GM23338 (cell line): ENCODE measurements at regions not wholly inside any gene's neighbourhood (a gene's known extent, or its start where the extent isn't known, plus 50 kb on each side); places are given as distances from the start of the nearest gene placed in this dataset.
A peak's percentile ranks its signal among the peaks of the same experiment; 100 is the strongest.

Experiments used
- ATAC-seq: fragments of 200-7000 bp; cut with Tn5 transposase; 3 replicates; pipeline ENCODE4 v1.9.1; 2020
- DNase-seq: peaks from one replicate; pipeline ENCODE4 v3.0.0-alpha.2; 2015; ENCODE audit warnings: low spot score
- H2AFZ ChIP-seq: fragments of 200-600 bp; sonication (generic); 2 replicates; pipeline ENCODE4 v1.8.0; 2016; ENCODE audit warnings: antibody characterized with exemption, mild to moderate bottlenecking, moderate library complexity
- H3F3A ChIP-seq: fragments of 200-600 bp; sonication (generic); replicated peaks from 2 replicates; pipeline ENCODE4 v1.8.0; 2017; ENCODE audit warnings: antibody characterized with exemption, mixed run types, low read depth
- H3K27ac ChIP-seq: fragments of 200-600 bp; sonication (generic); 2 replicates; pipeline ENCODE4 v1.6.1; 2016; ENCODE audit warnings: low read depth
- H3K27me3 ChIP-seq: fragments of 200-600 bp; sonication (generic); 2 replicates; pipeline ENCODE4 v1.8.0; 2016; ENCODE audit warnings: mild to moderate bottlenecking, mixed run types, moderate library complexity; ENCODE audit not compliant: insufficient read depth
- H3K36me3 ChIP-seq: fragments of 200-600 bp; sonication (generic); 2 replicates; pipeline ENCODE4 v1.8.0; 2016; ENCODE audit warnings: mild to moderate bottlenecking; ENCODE audit not compliant: insufficient read depth
- H3K4me1 ChIP-seq: fragments of 200-600 bp; sonication (generic); 2 replicates; pipeline ENCODE4 v1.8.0; 2016; ENCODE audit warnings: mild to moderate bottlenecking, moderate library complexity; ENCODE audit not compliant: insufficient read depth
- H3K4me2 ChIP-seq: fragments of 200-600 bp; sonication (generic); 2 replicates; pipeline ENCODE4 v1.7.1; 2017; ENCODE audit warnings: mixed run types
- H3K4me3 ChIP-seq: fragments of 200-600 bp; sonication (generic); 2 replicates; pipeline ENCODE4 v1.6.1; 2016; ENCODE audit warnings: mixed run types
- H3K79me2 ChIP-seq: fragments of 200-600 bp; sonication (generic); replicated peaks from 2 replicates; pipeline ENCODE4 v1.8.0; 2017; ENCODE audit warnings: mild to moderate bottlenecking; ENCODE audit not compliant: insufficient read depth
- H3K9me2 ChIP-seq: fragments of 200-600 bp; sonication (generic); 2 replicates; pipeline ENCODE4 v1.8.0; 2017; ENCODE audit not compliant: insufficient read depth
- H4K20me1 ChIP-seq: fragments of 200-600 bp; sonication (generic); replicated peaks from 2 replicates; pipeline ENCODE4 v1.8.0; 2017; ENCODE audit warnings: mild to moderate bottlenecking; ENCODE audit not compliant: insufficient read depth
- H3K27ac Mint-ChIP-seq: 2 replicates; pipeline ENCODE4 v1.8.0; 2020; ENCODE audit warnings: inconsistent platforms, mild to moderate bottlenecking, moderate library complexity, mixed read lengths
- H3K27me3 Mint-ChIP-seq: 3 replicates; pipeline ENCODE4 v1.8.0; 2022; ENCODE audit warnings: low read depth, mild to moderate bottlenecking, moderate library complexity, mixed read lengths, inconsistent platforms; ENCODE audit not compliant: insufficient read depth, poor library complexity
- H3K36me3 Mint-ChIP-seq: 3 replicates; pipeline ENCODE4 v1.8.0; 2021; ENCODE audit warnings: low read depth, mild to moderate bottlenecking, inconsistent platforms, moderate library complexity, mixed read lengths
- H3K4me1 Mint-ChIP-seq: 3 replicates; pipeline ENCODE4 v1.8.0; 2020; ENCODE audit warnings: mild to moderate bottlenecking, inconsistent platforms, mixed read lengths
- H3K4me3 Mint-ChIP-seq: 3 replicates; pipeline ENCODE4 v1.8.0; 2021; ENCODE audit warnings: moderate library complexity, mild to moderate bottlenecking, inconsistent platforms, mixed read lengths
- H3K9me3 Mint-ChIP-seq: 3 replicates; pipeline ENCODE4 v1.8.0; 2020; ENCODE audit warnings: moderate library complexity, mild to moderate bottlenecking, inconsistent platforms, mixed read lengths
- EZH2 ChIP-seq: fragments of 200-600 bp; sonication (generic); IDR thresholded peaks from one replicate; pipeline ENCODE4 v1.8.0; 2017; ENCODE audit warnings: antibody characterized with exemption, mild to moderate bottlenecking, low read depth; ENCODE audit not compliant: unreplicated experiment
- NANOG ChIP-seq: IDR thresholded peaks from 2 replicates; pipeline ENCODE4 v1.6.1; 2016; ENCODE audit warnings: antibody characterized with exemption, borderline replicate concordance
- POLR2AphosphoS5 ChIP-seq: IDR thresholded peaks from 2 replicates; pipeline ENCODE4 v1.6.1; 2016; ENCODE audit warnings: antibody characterized with exemption, low read depth
- REST ChIP-seq: IDR thresholded peaks from one replicate; pipeline ENCODE4 v1.6.1; 2018; ENCODE audit warnings: antibody characterized with exemption; ENCODE audit not compliant: unreplicated experiment
- ZNF331 ChIP-seq: fragments of 250-450 bp; sonication (Bioruptor Pico); IDR thresholded peaks from 2 replicates; pipeline ENCODE4 v1.5.0; 2020; ENCODE audit warnings: low read depth, mild to moderate bottlenecking, moderate library complexity
- TF ChIP-seq, protein P1 (sequence below), 2 experiments: fragments of 200-600 bp in 1 of 2; sonication (generic) in 1 of 2; conservative IDR thresholded peaks; 2 replicates each; pipeline versions ENCODE4 v1.5.1 to v1.6.1; 2016 to 2017; ENCODE audit warnings: antibody characterized with exemption in 2 of 2, low read depth in 2 of 2, mild to moderate bottlenecking in 2 of 2, moderate library complexity in 1 of 2
- TF ChIP-seq, protein P2 (sequence below): IDR thresholded peaks from 2 replicates; pipeline ENCODE4 v1.6.1; 2016; ENCODE audit warnings: antibody characterized with exemption
- TF ChIP-seq, protein P3 (sequence below): fragments of 250-450 bp; sonication (Bioruptor Pico); IDR thresholded peaks from 2 replicates; pipeline ENCODE4 v1.5.0; 2020; ENCODE audit warnings: mild to moderate bottlenecking, moderate library complexity

DNA sequence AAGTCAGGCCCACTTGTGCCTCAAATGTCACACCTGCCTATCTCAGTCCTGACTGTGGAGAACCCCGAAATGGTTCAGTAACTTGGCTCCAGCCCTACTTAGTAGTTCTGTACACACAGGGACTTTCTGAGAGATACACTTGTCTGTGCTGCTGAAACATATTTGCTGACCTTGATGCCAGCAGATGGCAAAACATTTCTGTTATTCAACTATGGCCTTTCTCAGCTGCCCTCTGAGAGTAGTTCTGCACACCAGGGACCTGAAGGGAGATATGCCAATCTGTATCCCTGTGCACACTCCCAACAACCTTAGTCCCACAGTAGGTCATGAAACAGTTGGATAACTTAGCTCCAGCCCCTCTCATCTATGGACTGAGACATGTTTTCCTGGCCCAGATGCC is 1651.5 kb downstream of the LRRC4C start (continued):
- TF ChIP-seq, protein P1, sequence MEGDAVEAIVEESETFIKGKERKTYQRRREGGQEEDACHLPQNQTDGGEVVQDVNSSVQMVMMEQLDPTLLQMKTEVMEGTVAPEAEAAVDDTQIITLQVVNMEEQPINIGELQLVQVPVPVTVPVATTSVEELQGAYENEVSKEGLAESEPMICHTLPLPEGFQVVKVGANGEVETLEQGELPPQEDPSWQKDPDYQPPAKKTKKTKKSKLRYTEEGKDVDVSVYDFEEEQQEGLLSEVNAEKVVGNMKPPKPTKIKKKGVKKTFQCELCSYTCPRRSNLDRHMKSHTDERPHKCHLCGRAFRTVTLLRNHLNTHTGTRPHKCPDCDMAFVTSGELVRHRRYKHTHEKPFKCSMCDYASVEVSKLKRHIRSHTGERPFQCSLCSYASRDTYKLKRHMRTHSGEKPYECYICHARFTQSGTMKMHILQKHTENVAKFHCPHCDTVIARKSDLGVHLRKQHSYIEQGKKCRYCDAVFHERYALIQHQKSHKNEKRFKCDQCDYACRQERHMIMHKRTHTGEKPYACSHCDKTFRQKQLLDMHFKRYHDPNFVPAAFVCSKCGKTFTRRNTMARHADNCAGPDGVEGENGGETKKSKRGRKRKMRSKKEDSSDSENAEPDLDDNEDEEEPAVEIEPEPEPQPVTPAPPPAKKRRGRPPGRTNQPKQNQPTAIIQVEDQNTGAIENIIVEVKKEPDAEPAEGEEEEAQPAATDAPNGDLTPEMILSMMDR (conservative IDR thresholded peaks at IDR 0.05; ENCODE audit: low read depth in 2 of 2): no peak
- no peak for TF ChIP-seq NANOG
- TF ChIP-seq, protein P2, sequence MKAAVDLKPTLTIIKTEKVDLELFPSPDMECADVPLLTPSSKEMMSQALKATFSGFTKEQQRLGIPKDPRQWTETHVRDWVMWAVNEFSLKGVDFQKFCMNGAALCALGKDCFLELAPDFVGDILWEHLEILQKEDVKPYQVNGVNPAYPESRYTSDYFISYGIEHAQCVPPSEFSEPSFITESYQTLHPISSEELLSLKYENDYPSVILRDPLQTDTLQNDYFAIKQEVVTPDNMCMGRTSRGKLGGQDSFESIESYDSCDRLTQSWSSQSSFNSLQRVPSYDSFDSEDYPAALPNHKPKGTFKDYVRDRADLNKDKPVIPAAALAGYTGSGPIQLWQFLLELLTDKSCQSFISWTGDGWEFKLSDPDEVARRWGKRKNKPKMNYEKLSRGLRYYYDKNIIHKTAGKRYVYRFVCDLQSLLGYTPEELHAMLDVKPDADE: no peak
- TF ChIP-seq REST: no peak

GRCh38 chr11:39806652-39807051 is 1652.8 kb downstream of the LRRC4C start:
- H3K79me2 ChIP-seq: no peaks in the 10 kb centered on the region
- DNase-seq (peak; percentile 1), ATAC-seq (no peak)
- H4K20me1 ChIP-seq: no peaks in the 10 kb centered on the region
- Mint-ChIP-seq H3K4me1 (peaks cover 2% of the 10 kb centered on the region; the same call in 1 of the 3 replicates), H3K27ac (no peak overlapping the region), H3K9me3 (peaks cover 6% of the 10 kb centered on the region), H3K36me3 (no peaks in the 10 kb centered on the region; the same call in 2 of the 3 replicates), H3K4me3 (no peak overlapping the region), H3K27me3 (peaks cover 2% of the 10 kb centered on the region)
- H3K27ac ChIP-seq: no peak overlapping the region
- no peaks in the 10 kb centered on the region for H3K4me1 ChIP-seq
- H2AFZ ChIP-seq: no peak overlapping the region
- H3F3A ChIP-seq: no peaks in the 10 kb centered on the region
- H3K9me2 ChIP-seq: no peaks in the 10 kb centered on the region
- no peaks in the 10 kb centered on the region for H3K36me3 ChIP-seq
- no peak overlapping the region for H3K4me2 ChIP-seq
- H3K27me3 ChIP-seq: no peaks in the 10 kb centered on the region
- H3K4me3 ChIP-seq: no peak overlapping the region
- TF ChIP-seq, protein P2: no peak
- TF ChIP-seq POLR2AphosphoS5 (no peak), EZH2 (no peak), ZNF331 (CRISPR knock-in tag) (no peak)
- TF ChIP-seq, protein P1 (conservative IDR thresholded peaks at IDR 0.05; ENCODE audit: low read depth in 2 of 2): no peak
- TF ChIP-seq, protein P3, sequence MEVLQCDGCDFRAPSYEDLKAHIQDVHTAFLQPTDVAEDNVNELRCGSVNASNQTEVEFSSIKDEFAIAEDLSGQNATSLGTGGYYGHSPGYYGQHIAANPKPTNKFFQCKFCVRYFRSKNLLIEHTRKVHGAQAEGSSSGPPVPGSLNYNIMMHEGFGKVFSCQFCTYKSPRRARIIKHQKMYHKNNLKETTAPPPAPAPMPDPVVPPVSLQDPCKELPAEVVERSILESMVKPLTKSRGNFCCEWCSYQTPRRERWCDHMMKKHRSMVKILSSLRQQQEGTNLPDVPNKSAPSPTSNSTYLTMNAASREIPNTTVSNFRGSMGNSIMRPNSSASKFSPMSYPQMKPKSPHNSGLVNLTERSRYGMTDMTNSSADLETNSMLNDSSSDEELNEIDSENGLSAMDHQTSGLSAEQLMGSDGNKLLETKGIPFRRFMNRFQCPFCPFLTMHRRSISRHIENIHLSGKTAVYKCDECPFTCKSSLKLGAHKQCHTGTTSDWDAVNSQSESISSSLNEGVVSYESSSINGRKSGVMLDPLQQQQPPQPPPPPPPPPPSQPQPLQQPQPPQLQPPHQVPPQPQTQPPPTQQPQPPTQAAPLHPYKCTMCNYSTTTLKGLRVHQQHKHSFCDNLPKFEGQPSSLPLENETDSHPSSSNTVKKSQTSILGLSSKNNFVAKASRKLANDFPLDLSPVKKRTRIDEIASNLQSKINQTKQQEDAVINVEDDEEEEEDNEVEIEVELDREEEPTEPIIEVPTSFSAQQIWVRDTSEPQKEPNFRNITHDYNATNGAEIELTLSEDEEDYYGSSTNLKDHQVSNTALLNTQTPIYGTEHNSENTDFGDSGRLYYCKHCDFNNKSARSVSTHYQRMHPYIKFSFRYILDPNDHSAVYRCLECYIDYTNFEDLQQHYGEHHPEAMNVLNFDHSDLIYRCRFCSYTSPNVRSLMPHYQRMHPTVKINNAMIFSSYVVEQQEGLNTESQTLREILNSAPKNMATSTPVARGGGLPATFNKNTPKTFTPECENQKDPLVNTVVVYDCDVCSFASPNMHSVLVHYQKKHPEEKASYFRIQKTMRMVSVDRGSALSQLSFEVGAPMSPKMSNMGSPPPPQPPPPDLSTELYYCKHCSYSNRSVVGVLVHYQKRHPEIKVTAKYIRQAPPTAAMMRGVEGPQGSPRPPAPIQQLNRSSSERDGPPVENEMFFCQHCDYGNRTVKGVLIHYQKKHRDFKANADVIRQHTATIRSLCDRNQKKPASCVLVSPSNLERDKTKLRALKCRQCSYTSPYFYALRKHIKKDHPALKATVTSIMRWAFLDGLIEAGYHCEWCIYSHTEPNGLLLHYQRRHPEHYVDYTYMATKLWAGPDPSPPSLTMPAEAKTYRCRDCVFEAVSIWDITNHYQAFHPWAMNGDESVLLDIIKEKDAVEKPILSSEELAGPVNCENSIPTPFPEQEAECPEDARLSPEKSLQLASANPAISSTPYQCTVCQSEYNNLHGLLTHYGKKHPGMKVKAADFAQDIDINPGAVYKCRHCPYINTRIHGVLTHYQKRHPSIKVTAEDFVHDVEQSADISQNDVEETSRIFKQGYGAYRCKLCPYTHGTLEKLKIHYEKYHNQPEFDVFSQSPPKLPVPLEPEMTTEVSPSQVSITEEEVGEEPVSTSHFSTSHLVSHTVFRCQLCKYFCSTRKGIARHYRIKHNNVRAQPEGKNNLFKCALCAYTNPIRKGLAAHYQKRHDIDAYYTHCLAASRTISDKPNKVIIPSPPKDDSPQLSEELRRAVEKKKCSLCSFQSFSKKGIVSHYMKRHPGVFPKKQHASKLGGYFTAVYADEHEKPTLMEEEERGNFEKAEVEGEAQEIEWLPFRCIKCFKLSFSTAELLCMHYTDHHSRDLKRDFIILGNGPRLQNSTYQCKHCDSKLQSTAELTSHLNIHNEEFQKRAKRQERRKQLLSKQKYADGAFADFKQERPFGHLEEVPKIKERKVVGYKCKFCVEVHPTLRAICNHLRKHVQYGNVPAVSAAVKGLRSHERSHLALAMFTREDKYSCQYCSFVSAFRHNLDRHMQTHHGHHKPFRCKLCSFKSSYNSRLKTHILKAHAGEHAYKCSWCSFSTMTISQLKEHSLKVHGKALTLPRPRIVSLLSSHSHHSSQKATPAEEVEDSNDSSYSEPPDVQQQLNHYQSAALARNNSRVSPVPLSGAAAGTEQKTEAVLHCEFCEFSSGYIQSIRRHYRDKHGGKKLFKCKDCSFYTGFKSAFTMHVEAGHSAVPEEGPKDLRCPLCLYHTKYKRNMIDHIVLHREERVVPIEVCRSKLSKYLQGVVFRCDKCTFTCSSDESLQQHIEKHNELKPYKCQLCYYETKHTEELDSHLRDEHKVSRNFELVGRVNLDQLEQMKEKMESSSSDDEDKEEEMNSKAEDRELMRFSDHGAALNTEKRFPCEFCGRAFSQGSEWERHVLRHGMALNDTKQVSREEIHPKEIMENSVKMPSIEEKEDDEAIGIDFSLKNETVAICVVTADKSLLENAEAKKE (CRISPR knock-in tag): no peak
